PC-3 (cell line): ENCODE measurements at regions not wholly inside any gene's neighbourhood (a gene's known extent, or its start where the extent isn't known, plus 50 kb on each side); places are given as distances from the start of the nearest gene placed in this dataset.

Experiments
- ATAC-seq: fragments of 200-7000 bp; cut with Tn5 transposase; 2 replicates; pipeline ENCODE4 v1.9.1; 2020; ENCODE audit warnings: mild to moderate bottlenecking, moderate library complexity
- BruUV-seq: library from RNA; stranded (reverse); fragments of 400-500 nt; replicated peaks from 2 replicates; lab custom pipeline; 2021; lab: Mats Ljungman, UMichigan
- CTCF ChIA-PET: fragments of 300-600 bp; sonication (Branson Sonifier 250); formaldehyde crosslinking; loops from one replicate; lab custom pipeline; 2022; ENCODE audit warnings: antibody characterized with exemption; lab: Charles Lee
- POLR2A ChIA-PET: fragments of 300-600 bp; sonication (Branson Sonifier 250); formaldehyde crosslinking; loops from one replicate; lab custom pipeline; 2022; ENCODE audit warnings: antibody characterized with exemption; ENCODE audit not compliant: unreplicated experiment; lab: Charles Lee
- DNase-seq: peaks from one replicate; pipeline ENCODE4 v3.0.0-alpha.2; 2015
- H2AFZ ChIP-seq: fragments of 300-600 bp; sonication (generic); 2 replicates; pipeline ENCODE4 v1.6.0; 2016; ENCODE audit warnings: antibody characterized with exemption, low read length
- H3F3A ChIP-seq: fragments of 300-600 bp; sonication (generic); one replicate; pipeline ENCODE4 v1.6.0; 2017; ENCODE audit warnings: antibody characterized with exemption, low read length, control low read depth, mild to moderate bottlenecking; ENCODE audit not compliant: unreplicated experiment
- H3K27ac ChIP-seq: fragments of 300-600 bp; sonication (generic); 2 replicates; pipeline ENCODE4 v1.5.1; 2016; ENCODE audit warnings: mild to moderate bottlenecking, low read length
- H3K27me3 ChIP-seq: fragments of 300-600 bp; sonication (generic); 2 replicates; pipeline ENCODE4 v1.6.1; 2016; ENCODE audit warnings: low read length, mixed read lengths
- H3K36me3 ChIP-seq: fragments of 300-600 bp; sonication (generic); 2 replicates; pipeline ENCODE4 v1.6.1; 2016; ENCODE audit warnings: low read depth, mixed run types, low read length, mixed read lengths
- H3K4me1 ChIP-seq: fragments of 300-600 bp; sonication (generic); 2 replicates; pipeline ENCODE4 v1.5.1; 2016; ENCODE audit warnings: low read length; ENCODE audit not compliant: insufficient read depth
- H3K4me2 ChIP-seq: fragments of 300-600 bp; sonication (generic); 2 replicates; pipeline ENCODE4 v1.6.0; 2016; ENCODE audit warnings: low read length
- H3K4me3 ChIP-seq: fragments of 300-600 bp; sonication (generic); 2 replicates; pipeline ENCODE4 v1.5.1; 2016; ENCODE audit warnings: mild to moderate bottlenecking, low read length, mixed read lengths
- H3K79me2 ChIP-seq: fragments of 300-600 bp; sonication (generic); 2 replicates; pipeline ENCODE4 v1.6.1; 2017; ENCODE audit warnings: low read length, mixed read lengths
- H3K9ac ChIP-seq: fragments of 300-600 bp; sonication (generic); 2 replicates; pipeline ENCODE4 v1.6.0; 2016; ENCODE audit warnings: mild to moderate bottlenecking, low read length
- H3K9me2 ChIP-seq: fragments of 300-600 bp; sonication (generic); replicated peaks from 2 replicates; pipeline ENCODE4 v1.6.1; 2016; ENCODE audit warnings: mixed run types, low read length, mixed read lengths
- H3K9me3 ChIP-seq: fragments of 300-600 bp; sonication (generic); 2 replicates; pipeline ENCODE4 v1.6.1; 2016; ENCODE audit warnings: low read length, mixed read lengths
- H4K20me1 ChIP-seq: fragments of 300-600 bp; sonication (generic); 2 replicates; pipeline ENCODE4 v1.6.1; 2016; ENCODE audit warnings: low read length, mixed read lengths
- EZH2 ChIP-seq: fragments of 300-600 bp; sonication (generic); IDR thresholded peaks from one replicate; pipeline ENCODE4 v1.6.1; 2017; ENCODE audit warnings: antibody characterized with exemption, mild to moderate bottlenecking, low read length; ENCODE audit not compliant: unreplicated experiment
- EZH2phosphoT487 ChIP-seq: fragments of 300-600 bp; sonication (generic); IDR thresholded peaks from 2 replicates; pipeline ENCODE4 v1.6.1; 2018; ENCODE audit warnings: mild to moderate bottlenecking, antibody characterized with exemption, low read length, borderline replicate concordance
- intact Hi-C: fragments of 100-400 bp; cut with micrococcal nuclease; formaldehyde crosslinking; loops from 2 replicates; pipeline ENCODE4 v1.9.0; 2023
- TF ChIP-seq, protein P1 (sequence below): fragments of 300-600 bp; sonication (generic); conservative IDR thresholded peaks from 2 replicates; pipeline ENCODE4 v1.5.1; 2017; ENCODE audit warnings: antibody characterized with exemption, low read depth, mild to moderate bottlenecking, low read length

DNA sequence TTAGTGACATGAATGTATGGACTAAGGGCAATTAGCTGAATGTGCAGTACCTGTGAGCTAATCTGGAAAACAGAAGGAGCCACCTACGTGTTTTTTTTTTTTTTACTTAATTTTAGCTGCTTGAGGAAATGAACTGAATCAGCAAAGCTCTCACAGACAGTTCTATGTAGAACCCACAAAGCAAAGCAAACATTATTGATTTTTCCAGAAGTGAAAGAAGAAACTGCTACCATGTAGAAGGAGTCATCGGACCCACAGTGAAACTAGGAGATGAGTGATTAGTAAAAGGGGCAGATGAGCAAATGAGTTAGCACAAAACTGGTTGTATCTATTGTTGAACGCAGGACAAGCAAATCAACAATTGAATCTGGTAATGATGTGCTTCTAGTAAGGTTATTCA lies 94.1 kb upstream of the SLC7A1 start:
- ChIA-PET POLR2A (no interaction called here), CTCF (no interaction called here)
- no peak overlapping the region for H3K27ac ChIP-seq
- H3K36me3 ChIP-seq = no peaks in the 10 kb centered on the region
- H3F3A ChIP-seq = no peaks in the 10 kb centered on the region
- TF ChIP-seq EZH2 (no peak), EZH2phosphoT487 (no peak)
- TF ChIP-seq, protein P1, sequence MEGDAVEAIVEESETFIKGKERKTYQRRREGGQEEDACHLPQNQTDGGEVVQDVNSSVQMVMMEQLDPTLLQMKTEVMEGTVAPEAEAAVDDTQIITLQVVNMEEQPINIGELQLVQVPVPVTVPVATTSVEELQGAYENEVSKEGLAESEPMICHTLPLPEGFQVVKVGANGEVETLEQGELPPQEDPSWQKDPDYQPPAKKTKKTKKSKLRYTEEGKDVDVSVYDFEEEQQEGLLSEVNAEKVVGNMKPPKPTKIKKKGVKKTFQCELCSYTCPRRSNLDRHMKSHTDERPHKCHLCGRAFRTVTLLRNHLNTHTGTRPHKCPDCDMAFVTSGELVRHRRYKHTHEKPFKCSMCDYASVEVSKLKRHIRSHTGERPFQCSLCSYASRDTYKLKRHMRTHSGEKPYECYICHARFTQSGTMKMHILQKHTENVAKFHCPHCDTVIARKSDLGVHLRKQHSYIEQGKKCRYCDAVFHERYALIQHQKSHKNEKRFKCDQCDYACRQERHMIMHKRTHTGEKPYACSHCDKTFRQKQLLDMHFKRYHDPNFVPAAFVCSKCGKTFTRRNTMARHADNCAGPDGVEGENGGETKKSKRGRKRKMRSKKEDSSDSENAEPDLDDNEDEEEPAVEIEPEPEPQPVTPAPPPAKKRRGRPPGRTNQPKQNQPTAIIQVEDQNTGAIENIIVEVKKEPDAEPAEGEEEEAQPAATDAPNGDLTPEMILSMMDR = no peak
- H3K4me2 ChIP-seq = no peak overlapping the region
- no peak overlapping the region for H2AFZ ChIP-seq
- DNase-seq (no peak), ATAC-seq (no peak)
- peaks cover 79% of the 10 kb centered on the region for H3K27me3 ChIP-seq
- H3K4me1 ChIP-seq = no peaks in the 10 kb centered on the region
- no peak overlapping the region for H3K4me3 ChIP-seq
- H3K9ac ChIP-seq = no peak overlapping the region
- BruUV-seq = no TSS peak
- no peaks in the 10 kb centered on the region for H3K79me2 ChIP-seq
- H3K9me3 ChIP-seq = no peaks in the 10 kb centered on the region
- H4K20me1 ChIP-seq = no peaks in the 10 kb centered on the region
- intact Hi-C loops = no loop called here
- H3K9me2 ChIP-seq = no peaks in the 10 kb centered on the region

DNA sequence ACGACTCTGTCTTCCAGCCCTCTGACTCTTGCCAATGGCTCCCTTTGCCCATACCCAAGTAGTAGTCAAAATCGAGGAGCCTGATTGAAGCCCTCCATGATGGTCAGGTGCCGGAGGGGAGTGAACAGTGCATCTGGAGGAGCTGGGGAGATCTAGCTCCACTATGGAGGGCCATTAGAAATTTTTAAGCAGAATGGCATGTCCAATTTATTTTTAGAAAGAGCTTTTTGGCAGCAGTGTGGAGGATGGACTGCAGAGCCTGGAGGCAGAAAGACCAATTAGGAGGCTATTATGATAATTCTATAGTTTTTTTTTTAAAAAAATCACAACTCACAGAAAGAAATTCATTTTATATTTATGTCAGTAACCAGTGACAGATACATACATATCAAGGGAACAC lies 92.7 kb upstream of the SLC7A1 start:
- no peaks in the 10 kb centered on the region for H3K79me2 ChIP-seq
- no peaks in the 10 kb centered on the region for H4K20me1 ChIP-seq
- no peak overlapping the region for H3K27ac ChIP-seq
- no peaks in the 10 kb centered on the region for H3K9me2 ChIP-seq
- no TSS peak for BruUV-seq
- no peaks in the 10 kb centered on the region for H3K9me3 ChIP-seq
- TF ChIP-seq EZH2 (no peak), EZH2phosphoT487 (no peak)
- TF ChIP-seq, protein P1 = no peak
- CTCF ChIA-PET = no interaction called here
- peaks cover 82% of the 10 kb centered on the region for H3K27me3 ChIP-seq
- ATAC-seq = no peak
- no peak overlapping the region for H3K4me2 ChIP-seq
- intact Hi-C loops = no loop called here
- H3K9ac ChIP-seq = no peak overlapping the region
- no peak overlapping the region for H2AFZ ChIP-seq
- no peak for DNase-seq
- no peaks in the 10 kb centered on the region for H3K4me1 ChIP-seq
- POLR2A ChIA-PET = no interaction called here
- no peaks in the 10 kb centered on the region for H3F3A ChIP-seq
- H3K4me3 ChIP-seq = no peak overlapping the region
- no peaks in the 10 kb centered on the region for H3K36me3 ChIP-seq

DNA sequence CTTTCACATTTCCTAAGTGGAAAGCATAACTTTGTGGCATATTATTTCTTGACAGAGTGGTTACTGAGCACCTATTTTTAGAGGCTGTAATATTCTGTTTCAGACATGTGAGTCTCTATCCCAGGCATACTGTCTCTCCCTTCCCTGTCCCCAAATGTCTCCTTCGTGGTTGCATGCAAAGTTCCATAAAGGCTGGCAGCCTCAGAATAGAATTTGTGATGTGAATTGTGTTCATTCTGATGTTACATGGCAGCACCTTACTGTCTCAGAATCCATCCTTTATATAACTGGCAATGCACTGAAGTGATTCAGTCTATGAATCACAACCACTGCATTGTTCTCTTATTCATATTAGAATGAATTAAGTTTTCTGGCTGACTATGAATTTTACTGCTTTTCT lies 89.0 kb upstream of the SLC7A1 start:
- no peaks in the 10 kb centered on the region for H3K36me3 ChIP-seq
- BruUV-seq = no TSS peak
- ATAC-seq (no peak), DNase-seq (no peak)
- intact Hi-C loops = no loop called here
- TF ChIP-seq EZH2 (no peak), EZH2phosphoT487 (no peak)
- TF ChIP-seq, protein P1 = no peak
- H3K9me3 ChIP-seq = no peaks in the 10 kb centered on the region
- no peak overlapping the region for H2AFZ ChIP-seq
- no peaks in the 10 kb centered on the region for H3K79me2 ChIP-seq
- POLR2A ChIA-PET = no interaction called here
- H3K4me3 ChIP-seq = no peak overlapping the region
- H3K4me1 ChIP-seq = no peaks in the 10 kb centered on the region
- CTCF ChIA-PET = no interaction called here
- H3K9me2 ChIP-seq = no peaks in the 10 kb centered on the region
- H3K4me2 ChIP-seq = no peak overlapping the region
- no peaks in the 10 kb centered on the region for H3F3A ChIP-seq
- H3K27ac ChIP-seq = no peak overlapping the region
- no peaks in the 10 kb centered on the region for H4K20me1 ChIP-seq
- H3K9ac ChIP-seq = no peak overlapping the region
- H3K27me3 ChIP-seq = peaks cover 91% of the 10 kb centered on the region
